Activated CD4-positive, alpha-beta T cell treated with anti-CD3 and anti-CD28 coated beads for 48 hours (primary cell): ENCODE measurements at regions not wholly inside any gene's neighbourhood (a gene's known extent, or its start where the extent isn't known, plus 50 kb on each side); places are given as distances from the start of the nearest gene placed in this dataset.
"Not testable (repeated sequence)": the region's sequence is repeated elsewhere in the genome, so short reads cannot be mapped to it uniquely, and the experiment has no call there.

Experiments
- DNase-seq: peaks from one replicate; pipeline ENCODE4 v3.0.0-alpha.2; 2020

DNA sequence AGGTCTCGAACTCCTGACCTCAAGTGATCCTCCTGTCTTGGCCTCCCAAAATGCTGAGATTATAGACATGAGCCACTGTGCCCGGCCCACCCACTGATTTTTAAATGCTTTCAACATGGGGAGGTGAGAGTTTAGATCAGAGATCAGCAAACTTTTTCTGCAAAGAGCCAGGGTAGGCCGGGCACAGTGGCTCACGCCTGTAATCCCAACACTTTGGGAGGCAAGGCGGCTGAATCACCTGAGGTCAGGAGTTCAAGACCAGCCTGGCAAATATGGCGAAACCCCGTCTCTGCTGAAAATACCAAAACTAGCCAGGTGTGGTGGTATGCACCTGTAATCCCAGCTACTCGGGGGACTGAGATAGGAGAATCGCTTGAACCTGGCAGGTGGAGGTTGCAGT is 88.3 kb upstream of the LHX1 start:
- not testable (repeated sequence) for DNase-seq

DNA sequence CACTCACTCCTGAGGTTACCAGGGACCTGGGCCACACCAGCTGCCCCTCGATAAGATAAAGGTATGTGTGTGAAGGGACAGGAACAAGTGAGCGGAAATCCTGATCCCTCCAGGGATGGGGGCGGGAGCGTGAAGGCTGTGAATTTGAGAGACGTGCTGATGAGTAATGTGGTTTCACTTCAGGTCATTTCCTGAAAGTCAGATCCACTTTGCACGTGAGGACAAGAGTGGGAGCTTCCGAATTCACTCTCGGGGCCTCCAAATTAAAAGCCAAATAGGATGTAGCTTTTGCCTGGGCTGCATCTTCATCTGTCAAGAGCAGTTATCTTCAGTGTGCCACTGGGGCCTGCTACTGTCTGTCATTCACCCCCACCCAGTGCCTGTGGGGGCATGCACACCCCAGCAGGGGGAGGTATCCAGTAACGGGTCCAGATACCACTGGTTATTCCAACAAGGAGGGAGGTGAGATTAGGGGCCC is 87.4 kb upstream of the LHX1 start:
- peak; percentile 75 for DNase-seq

DNA sequence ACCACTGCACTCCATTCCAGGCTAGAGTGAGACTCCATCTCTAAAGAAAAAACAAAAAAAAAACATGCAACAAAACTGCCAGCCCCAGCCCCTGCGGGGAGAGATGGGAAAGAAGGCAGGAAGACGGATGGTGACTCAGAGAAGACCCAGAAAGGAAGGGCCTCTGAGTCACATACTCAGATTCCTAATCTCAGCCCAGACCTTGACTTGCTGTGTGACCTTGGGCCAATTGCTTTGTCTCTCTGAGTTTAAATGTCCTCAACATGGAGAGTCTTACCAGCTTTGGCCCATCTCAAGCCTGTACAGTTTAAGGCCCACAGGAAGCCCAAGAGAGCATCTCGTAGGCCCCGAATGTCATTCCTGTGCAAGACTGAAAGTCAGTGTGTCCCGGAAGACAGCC is 86.5 kb upstream of the LHX1 start:
- peak; percentile 17 for DNase-seq

DNA sequence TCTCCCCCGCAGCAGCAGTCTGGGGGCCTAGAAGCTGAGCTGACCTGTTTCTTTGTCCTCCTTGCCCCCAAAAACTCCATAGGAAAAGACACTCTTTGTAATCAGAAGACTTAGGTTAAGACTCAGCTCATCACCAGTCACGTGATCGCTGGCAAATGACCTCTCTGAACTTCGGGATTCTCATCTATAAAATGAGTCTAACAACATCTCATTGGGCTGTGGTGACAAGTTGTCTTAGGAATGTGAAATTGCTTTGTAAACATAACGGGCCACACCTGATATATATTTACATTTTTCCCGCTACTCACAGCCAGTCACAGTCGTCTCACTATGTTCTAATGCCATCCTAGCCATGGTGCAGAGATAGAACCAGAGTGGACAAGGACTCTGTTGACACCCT is 86.0 kb upstream of the LHX1 start:
- no peak for DNase-seq

DNA sequence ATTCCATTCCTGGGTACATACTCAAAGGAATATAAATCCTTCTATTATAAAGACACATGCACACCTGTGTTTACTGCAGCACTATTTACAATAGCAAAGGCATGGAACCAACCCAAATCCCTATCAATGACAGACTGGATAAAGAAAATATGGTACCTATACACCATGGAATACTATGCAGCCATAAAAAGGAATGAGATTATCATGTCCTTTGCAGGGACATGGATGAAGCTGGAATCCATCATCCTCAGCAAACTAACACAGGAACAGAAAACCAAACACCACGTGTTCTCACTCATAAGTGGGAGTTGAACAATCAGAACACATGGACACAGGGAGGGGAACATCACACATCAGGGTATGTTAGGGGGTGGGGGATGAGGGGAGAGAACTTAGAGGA is 84.8 kb upstream of the LHX1 start:
- DNase-seq, result not testable (repeated sequence)

DNA sequence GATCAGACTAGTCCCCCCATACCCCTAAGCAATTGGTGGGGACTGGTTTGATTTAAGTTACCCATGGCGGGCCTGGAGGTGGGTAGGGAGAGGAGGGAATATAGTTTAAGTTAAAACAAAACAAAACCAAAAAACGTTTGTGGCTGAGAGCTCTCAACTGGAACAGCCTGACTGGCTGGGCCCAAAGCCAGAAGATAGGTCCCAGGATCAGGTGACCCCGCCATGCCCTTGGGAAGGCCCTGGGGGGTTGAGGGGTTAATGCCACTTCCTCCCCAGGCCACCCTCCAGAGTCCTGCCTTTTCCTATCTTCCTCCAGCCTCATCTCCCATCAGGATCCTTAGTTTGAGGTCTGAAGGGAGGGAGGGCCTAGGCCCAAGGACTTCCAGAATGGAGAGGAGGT is 82.3 kb upstream of the LHX1 start:
- DNase-seq, result no peak

DNA sequence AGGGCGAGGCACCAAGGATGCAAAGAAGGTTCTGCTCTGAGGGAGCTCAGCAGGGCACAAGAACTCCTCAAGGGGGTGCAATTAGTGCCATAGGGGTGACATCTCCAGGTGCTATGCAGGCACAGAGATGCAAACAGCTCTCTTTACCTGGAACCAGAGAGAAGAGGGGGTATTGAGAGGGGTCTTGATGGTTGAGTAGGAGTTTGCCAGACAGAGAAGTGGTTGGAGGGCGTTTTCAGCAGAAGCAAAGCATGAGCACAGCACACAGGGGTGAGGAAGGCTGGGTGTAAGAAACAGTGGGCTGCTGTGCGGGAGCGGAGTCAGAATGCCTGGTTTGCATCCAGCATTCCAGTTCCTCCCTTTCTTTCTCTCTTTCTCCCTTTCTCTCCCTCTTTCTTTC is 81.8 kb upstream of the LHX1 start:
- no peak for DNase-seq

DNA sequence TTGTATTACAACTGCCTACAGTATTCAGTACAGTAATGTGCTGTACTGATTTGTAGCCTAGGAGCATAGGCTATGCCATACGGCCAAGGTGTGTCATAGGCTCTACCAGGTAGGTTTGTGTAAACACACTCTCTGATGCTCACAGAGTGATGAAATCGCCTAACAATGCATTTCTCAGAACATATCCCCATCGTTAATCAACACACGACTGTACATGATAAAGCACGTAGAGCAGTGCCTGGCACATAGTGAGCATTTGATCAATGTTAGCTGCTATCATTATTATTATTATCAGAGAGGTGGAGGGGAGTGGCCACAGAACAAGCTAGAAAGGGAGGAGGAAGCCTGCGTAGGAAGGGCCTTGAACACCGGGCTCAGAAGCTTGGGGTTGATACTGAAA is 81.1 kb upstream of the LHX1 start:
- DNase-seq, result no peak

DNA sequence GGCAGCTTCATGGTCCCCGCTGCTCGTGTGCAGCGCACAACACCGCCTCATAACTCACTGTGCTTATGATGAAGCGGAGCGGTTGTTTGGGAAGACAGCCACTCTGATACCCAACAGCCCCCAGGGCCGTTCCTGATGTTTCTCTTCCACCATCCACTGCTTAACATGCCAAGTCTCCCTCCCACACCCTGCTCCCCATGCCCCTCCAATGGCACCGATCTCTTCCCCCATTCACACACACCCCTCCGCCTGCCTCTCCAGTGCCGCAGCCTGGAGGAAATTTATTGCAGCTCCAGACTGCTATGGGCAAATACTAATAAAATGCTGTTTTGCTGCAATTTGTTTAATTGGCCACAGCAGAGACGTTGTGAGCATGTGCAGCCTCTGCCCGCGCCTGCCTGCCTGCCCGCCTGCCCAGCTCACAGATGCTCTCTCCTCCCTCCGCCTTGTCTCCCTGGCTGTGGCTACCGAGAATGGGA is 80.3 kb upstream of the LHX1 start:
- no peak for DNase-seq

DNA sequence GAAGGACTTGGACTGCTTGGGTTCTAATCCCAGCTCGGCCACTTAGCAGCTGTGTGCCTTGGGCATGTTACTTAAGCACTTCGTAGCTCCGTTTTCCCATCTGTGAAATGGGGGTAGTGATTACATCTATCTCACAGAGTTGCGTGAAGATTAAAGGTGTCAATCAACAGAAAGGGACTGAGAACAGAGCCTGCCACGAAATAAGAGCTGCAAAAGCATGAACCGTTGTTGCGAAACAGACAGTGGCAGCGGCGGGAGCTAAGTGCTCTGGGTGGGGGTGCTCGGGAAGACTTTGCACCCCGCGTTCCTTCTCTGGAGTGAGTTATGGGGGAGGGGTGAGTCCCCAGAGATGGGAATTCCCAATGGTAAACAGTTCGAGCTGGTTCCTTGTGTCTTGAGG is 79.6 kb upstream of the LHX1 start:
- no peak for DNase-seq

DNA sequence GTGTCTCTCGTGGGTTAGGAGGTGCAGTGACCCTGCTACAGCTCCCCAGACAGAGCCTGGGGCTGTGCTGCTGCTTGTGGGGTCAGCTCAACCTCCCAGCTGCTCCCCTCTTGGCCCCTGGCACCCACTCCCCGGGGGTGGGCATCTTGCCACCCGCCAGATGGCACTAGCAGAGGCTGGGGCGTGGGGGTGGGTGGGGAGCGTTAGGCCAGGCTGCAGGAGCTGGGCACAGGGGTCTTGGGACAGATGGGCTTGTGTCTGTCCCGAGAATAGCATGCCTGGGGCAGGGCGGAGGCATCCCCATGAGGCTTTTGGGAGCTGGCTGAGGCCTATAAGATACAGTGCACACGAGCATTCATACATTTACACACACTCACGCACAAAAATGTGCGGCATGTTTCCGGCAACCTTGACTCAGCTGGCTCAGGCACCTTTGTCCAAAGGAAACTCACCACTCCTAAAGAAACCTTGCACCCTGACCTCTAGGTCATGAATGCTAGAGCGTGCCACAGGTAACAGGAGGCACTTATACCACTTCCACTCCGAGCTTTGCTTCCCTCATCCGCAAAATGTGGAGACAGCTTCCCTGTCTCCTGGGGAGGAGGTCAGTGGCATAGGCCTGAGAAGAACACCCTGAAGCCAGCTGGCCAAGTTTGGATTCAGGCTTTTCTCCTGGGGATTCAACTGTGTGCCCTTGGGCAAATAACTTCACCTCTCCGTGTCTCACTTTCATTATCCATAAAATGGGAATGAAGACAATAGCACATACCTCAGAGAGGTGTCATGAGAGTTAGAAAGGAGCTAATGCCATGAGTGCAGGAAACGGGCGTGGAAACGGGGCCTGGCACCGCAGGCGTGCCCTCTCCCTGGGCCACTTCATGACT is 78.9 kb upstream of the LHX1 start:
- no peak for DNase-seq

DNA sequence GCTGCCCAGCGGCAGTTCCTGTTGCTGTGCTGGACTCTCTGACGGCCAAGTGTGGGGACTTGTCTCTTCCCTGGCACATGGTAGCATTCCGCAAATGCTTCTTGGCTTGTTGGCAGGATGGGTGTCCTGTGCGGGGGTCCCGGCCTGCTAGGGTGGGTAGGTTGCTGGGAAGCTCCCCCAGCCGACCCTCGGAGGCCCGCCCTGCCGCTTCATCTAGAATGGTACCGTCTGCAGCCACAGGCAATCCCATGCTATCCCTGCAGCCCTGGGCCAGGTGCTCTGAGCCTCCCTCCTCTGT is 78.3 kb upstream of the LHX1 start:
- no peak for DNase-seq

DNA sequence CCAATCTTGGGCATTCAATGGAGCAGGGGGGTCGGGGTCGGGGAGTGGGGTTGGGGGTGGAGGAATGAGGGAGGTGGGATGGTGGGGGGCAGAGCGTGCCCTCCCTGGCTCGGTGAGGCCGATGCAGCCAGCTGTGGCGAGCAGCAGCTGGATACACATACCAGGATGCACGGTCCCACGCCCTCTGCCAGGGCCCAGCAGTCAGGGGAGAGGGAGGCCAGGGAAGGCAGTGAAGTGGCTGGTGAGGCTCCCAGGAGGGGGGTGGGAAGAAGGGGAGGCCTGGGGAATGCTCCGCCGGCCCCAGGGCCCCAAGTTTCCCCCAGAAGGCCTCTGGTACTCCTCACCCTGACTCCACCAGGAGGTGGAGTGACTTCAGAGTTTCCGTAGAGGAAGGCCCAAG is 77.6 kb upstream of the LHX1 start:
- no peak for DNase-seq

DNA sequence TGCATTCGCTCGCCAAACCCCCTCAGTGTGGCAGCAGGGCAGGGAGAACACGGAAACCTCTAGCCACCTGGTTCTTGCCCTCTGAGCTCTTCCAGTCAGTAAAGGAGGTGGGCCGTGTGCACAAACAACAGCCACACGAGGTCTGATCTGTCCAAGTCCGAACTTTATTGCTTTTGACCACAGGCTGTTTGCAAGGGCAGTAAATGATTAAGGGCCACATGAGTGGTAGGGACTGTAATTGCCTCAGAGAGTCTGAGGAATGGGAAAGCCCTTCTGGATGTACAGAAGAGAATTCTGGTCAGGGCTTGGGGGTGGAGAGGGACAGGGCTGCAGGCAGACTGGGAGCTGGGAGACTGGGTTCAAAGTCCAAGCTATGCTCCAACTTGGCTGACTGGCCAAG is 75.7 kb upstream of the LHX1 start:
- no peak for DNase-seq

DNA sequence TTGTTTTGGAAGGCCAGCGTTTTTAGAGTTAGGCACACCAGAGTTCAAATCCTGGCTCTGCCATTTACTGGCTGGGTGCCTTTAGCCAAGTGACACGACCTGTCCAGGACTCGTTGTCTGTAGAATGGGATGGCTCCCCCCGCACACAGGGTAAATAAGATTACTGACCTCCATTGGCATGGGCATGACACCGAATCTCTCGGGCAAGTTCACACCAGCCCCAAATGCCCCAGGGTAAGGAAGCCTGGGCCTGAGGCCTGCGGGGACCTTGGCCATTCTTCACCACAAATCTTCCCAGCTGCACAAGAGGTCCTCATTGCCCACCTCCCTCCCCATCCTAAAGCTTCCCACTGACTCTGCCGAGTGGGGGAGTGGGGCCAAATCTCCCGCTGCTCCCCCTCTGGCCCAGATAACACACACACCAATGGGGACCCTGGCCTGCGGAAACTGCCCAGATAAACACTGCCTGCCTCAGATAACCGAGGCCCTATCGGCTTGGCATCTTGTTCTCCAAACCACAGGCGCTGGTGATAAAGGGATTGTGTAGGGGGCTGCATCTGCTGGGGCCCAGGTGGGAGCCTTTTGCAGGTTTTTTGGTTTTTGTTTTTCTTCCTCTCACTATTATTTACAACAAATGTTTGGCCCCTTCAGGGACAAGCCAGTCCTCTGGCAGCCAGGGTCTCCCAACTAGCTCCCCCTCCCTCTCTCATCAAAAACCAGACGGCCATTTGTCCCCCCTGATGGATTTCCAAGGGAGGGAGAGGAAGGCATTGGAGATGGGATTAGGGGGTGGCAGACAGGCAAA is 75.0 kb upstream of the LHX1 start:
- no peak for DNase-seq

DNA sequence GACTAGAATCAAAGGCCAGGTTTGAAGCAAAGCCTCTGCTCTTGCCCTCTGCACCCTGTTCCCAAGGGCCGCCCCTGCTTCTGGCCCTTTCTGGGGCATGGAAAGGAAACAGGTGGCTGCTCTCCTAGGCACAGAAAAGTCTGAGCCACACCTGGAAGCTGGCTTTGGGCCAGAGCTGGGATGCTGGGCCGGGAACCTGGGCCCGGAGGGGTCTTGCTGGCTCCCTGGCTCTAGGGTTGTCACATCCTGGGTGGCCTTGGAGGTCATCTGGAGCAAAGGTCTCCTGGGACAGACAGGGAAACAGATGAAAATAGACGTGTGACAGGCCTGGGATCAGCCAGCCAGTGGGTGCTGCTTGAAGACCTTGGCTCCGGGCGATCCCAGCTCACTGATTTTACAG is 74.1 kb upstream of the LHX1 start:
- DNase-seq, result no peak

DNA sequence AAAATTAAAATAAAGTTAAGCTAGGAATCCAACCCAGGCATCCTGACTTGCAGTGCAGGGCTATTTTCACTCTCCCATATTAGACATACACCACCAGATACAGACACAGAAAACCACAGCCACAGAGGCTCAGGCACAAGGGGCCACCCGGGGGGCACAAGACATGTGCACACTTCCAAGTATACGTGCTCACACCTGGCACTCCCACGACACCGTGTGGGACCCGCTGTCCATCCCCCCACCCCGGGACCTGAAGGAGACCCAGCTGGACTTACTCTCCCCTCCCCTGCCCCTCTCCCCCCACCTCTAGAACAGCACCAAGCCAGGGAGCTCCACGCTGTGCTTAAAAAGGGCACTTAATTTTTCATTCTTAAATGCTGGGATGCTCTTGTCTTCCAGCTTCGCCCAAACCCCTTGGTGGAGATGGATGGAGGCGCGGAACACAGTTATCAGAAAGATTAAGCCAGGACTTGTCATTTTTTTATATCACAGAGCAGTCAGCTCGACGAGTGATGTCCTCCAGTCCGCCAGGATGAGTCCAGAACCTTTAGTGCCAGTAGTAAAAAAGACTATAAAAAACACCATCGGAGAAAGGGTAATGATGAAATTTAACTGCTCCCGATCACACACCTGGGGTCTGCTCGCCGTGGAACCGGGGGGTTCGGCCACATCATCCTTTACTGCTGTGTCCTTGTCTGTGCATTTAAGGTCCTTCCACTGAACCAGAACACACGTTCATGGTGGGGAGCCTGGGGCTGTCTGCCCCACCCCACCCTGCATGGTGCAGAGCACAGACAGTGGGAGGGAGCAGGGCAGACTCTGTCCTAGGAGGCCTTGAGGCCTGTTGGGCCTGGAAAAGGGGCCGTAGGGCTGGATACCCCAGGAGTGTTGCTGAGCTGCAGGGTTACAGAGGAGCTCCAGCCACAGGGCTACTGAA is 73.3 kb upstream of the LHX1 start:
- no peak for DNase-seq

DNA sequence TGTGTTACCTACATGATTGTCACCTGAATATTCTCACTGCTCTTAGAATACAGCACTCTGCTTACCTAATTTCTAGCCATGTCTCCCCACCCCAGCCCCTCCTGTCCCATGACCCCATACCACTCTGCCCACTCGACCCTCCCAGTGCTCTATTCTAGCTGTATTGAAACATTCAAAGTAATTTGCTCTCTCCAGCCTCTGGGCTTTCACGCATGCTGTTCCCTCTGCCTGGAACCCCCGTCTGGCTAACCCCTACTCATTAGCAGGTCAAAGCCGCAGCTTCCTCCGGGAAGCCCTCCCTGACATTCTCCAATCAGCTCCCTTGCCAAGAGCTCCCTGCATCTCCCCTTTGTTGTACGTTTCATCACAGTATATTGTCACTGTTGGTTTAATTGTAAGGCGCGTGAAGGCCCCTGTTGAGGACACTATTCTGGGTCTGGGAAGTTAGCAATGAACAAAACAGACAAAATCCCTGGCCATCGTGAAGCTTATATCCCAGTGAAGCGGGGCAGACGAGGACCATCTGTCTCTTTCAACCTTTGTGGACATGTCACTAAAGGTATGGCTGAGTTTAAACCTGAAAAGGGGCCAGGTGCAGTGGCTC is 72.3 kb upstream of the LHX1 start:
- no peak for DNase-seq

DNA sequence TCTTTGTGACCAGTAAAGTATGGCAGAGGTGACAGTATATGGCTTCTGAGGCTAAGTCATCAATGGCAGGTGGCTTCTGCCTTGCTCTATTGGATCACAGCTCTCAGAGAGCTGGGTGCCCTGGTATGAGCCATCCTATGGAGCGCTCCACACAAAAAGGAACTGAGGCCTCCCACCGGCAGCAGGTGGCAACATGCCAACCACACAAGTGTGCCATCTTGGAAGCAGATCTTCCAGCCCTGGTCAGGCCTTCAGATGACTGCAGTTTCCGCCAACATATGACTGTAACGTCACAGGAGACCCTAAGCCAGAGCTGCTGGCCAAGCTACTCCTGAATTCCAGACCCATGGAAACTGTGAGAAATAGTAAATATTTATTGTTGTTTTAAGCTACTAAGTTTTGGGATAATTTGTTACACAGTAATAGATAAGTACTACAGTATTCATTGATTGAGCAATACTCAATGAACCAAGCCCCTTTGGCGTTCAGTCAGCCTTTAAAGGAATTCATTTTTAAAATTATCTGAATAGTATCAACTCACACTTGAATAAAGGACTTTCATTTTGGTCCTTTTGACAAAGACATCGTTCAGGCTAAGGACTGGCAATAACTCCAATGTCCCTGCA is 69.4 kb upstream of the LHX1 start:
- DNase-seq, result no peak

DNA sequence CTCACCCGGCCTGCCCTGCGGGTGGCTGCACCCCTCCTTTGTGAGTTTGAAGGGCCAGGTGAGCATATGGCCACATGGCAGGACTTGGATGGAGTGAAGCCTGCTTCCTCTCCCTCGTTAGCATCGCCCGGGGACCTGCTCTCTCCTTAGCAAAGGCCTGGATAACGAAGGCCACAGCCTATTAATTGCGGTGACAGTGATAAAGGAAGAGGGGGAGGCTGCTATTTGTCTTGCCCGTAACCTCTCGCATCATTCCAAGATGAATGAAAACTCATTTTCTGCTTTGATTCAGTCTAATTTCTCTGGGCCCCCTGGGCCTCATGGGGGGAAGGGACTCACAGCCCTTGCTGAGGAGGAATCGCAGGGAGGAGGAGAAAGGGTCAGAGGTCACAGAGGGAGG is 68.5 kb upstream of the LHX1 start:
- no peak for DNase-seq

DNA sequence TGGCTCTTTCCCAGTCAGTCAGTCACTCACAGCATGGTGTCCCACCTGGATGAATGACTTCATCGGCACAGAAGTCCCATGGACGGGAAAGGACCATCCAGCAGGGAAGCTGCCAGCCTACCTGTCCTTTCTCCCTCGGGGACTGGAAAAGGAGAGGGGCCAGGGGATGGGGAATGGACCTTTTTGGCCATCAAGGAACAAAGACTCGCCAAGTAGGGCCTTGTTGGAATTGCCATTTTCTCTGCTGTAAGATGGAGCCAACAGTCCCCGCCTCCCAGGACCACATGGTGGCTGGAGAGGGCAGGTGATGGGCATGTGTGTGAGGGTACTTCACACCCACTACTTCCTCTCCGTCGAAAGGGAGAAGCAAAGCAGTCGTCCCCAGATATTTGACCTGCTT is 67.8 kb upstream of the LHX1 start:
- DNase-seq, result no peak
